ENCODE measurements at regions not wholly inside any gene's neighbourhood (a gene's known extent, or its start where the extent isn't known, plus 50 kb on each side); places are given as distances from the start of the nearest gene placed in this dataset.

- no peak for TF ChIP-seq POLR2AphosphoS5 (IDR thresholded peaks at IDR 0.05)
- no peak for TF ChIP-seq EP300 (IDR thresholded peaks at IDR 0.05)
- Histone ChIP-seq H3K27ac (no peak overlapping the region), H3K9me3 (no peaks in the 10 kb centered on the region), H3K4me3 (no peak overlapping the region), H3K27me3 (no peaks in the 10 kb centered on the region), H3K36me3 (no peaks in the 10 kb centered on the region), H3K4me1 (no peaks in the 10 kb centered on the region)
- DNase-seq (ENCODE audit: low spot score in 2 of 2): no peak
- 87% methylated on average over 6 of the region's 6 CpGs for WGBS
Observed at GRCh38 chr22:36088292-36088691, 59.7 kb upstream of the RBFOX2 start.

- H3K36me3 ChIP-seq: no peaks in the 10 kb centered on the region
- no peaks in the 10 kb centered on the region for H3K4me1 ChIP-seq
- TF ChIP-seq POLR2A (IDR thresholded peaks at IDR 0.05) (no peak), POLR2AphosphoS5 (IDR thresholded peaks at IDR 0.05) (no peak), EP300 (IDR thresholded peaks at IDR 0.05) (no peak), CTCF (IDR thresholded peaks at IDR 0.05) (no peak)
- H3K27ac ChIP-seq: no peak overlapping the region
- DNase-seq (ENCODE audit: low spot score in 2 of 2): no peak
- no peaks in the 10 kb centered on the region for H3K9me3 ChIP-seq
- 93% methylated on average over 5 of the region's 5 CpGs for WGBS
- H3K4me3 ChIP-seq: no peak overlapping the region
- H3K27me3 ChIP-seq: no peaks in the 10 kb centered on the region
Observed at GRCh38 chr22:36087784-36088183, 59.2 kb upstream of the RBFOX2 start.

- no peaks in the 10 kb centered on the region for H3K36me3 ChIP-seq
Observed at GRCh38 chr22:36086629-36087254, 58.1 kb upstream of the RBFOX2 start.

GRCh38 chr22:36086170-36086490 lies 57.5 kb upstream of the RBFOX2 start:
- no peak for DNase-seq (ENCODE audit: low spot score in 2 of 2)
- no peaks in the 10 kb centered on the region for H3K27me3 ChIP-seq
- H3K4me1 ChIP-seq: no peaks in the 10 kb centered on the region
- no peak for TF ChIP-seq CTCF (IDR thresholded peaks at IDR 0.05)
- TF ChIP-seq POLR2A (IDR thresholded peaks at IDR 0.05): no peak
- no peak for TF ChIP-seq POLR2AphosphoS5 (IDR thresholded peaks at IDR 0.05)
- no peak for TF ChIP-seq EP300 (IDR thresholded peaks at IDR 0.05)
- 73% methylated on average over 5 of the region's 6 CpGs for WGBS
- H3K4me3 ChIP-seq: no peak overlapping the region
- no peaks in the 10 kb centered on the region for H3K36me3 ChIP-seq
- no peak overlapping the region for H3K27ac ChIP-seq
- no peaks in the 10 kb centered on the region for H3K9me3 ChIP-seq

More at GRCh38 chr22:36086629-36087254, 58.1 kb upstream of the RBFOX2 start:
- DNase-seq (ENCODE audit: low spot score in 2 of 2): no peak
- WGBS: 93% methylated on average over 13 of the region's 13 CpGs
- H3K27ac ChIP-seq: no peak overlapping the region
- H3K4me1 ChIP-seq: no peaks in the 10 kb centered on the region
- TF ChIP-seq POLR2A (IDR thresholded peaks at IDR 0.05) (no peak), CTCF (IDR thresholded peaks at IDR 0.05) (no peak), POLR2AphosphoS5 (IDR thresholded peaks at IDR 0.05) (no peak), EP300 (IDR thresholded peaks at IDR 0.05) (no peak)
- no peaks in the 10 kb centered on the region for H3K9me3 ChIP-seq
- H3K27me3 ChIP-seq: no peaks in the 10 kb centered on the region
- H3K4me3 ChIP-seq: no peak overlapping the region

GRCh38 chr22:36085476-36086169 lies 57.0 kb upstream of the RBFOX2 start:
- TF ChIP-seq POLR2AphosphoS5 (IDR thresholded peaks at IDR 0.05): no peak
- TF ChIP-seq POLR2A (IDR thresholded peaks at IDR 0.05): no peak
- no peak for TF ChIP-seq CTCF (IDR thresholded peaks at IDR 0.05)
- TF ChIP-seq EP300 (IDR thresholded peaks at IDR 0.05): no peak

More at GRCh38 chr22:36085476-36086169, 57.0 kb upstream of the RBFOX2 start:
- no peak overlapping the region for H3K4me3 ChIP-seq
- H3K4me1 ChIP-seq: no peaks in the 10 kb centered on the region
- 90% methylated on average over 11 of the region's 15 CpGs for WGBS
- no peak overlapping the region for H3K27ac ChIP-seq
- H3K27me3 ChIP-seq: no peaks in the 10 kb centered on the region
- H3K36me3 ChIP-seq: no peaks in the 10 kb centered on the region
- DNase-seq (ENCODE audit: low spot score in 2 of 2): no peak
- no peaks in the 10 kb centered on the region for H3K9me3 ChIP-seq
